ENCODE measurements at regions not wholly inside any gene's neighbourhood (a gene's known extent, or its start where the extent isn't known, plus 50 kb on each side); places are given as distances from the start of the nearest gene placed in this dataset.

GRCh38 chr12:24469089-24469488 lies 479.8 kb downstream of the BCAT1 start:
- TF ChIP-seq, protein P1, sequence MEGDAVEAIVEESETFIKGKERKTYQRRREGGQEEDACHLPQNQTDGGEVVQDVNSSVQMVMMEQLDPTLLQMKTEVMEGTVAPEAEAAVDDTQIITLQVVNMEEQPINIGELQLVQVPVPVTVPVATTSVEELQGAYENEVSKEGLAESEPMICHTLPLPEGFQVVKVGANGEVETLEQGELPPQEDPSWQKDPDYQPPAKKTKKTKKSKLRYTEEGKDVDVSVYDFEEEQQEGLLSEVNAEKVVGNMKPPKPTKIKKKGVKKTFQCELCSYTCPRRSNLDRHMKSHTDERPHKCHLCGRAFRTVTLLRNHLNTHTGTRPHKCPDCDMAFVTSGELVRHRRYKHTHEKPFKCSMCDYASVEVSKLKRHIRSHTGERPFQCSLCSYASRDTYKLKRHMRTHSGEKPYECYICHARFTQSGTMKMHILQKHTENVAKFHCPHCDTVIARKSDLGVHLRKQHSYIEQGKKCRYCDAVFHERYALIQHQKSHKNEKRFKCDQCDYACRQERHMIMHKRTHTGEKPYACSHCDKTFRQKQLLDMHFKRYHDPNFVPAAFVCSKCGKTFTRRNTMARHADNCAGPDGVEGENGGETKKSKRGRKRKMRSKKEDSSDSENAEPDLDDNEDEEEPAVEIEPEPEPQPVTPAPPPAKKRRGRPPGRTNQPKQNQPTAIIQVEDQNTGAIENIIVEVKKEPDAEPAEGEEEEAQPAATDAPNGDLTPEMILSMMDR (IDR thresholded peaks at IDR 0.05; ENCODE audit: insufficient read depth, low read length), result no peak
- no peak for TF ChIP-seq POLR2AphosphoS5 (IDR thresholded peaks at IDR 0.05; ENCODE audit: low read depth)
- no peak for TF ChIP-seq SPI1 (IDR thresholded peaks at IDR 0.05; ENCODE audit: borderline replicate concordance, low read depth)
- TF ChIP-seq REST (IDR thresholded peaks at IDR 0.05; ENCODE audit: insufficient replicate concordance, low read depth), result no peak
- no peak for TF ChIP-seq GABPA (IDR thresholded peaks at IDR 0.05; ENCODE audit: low read depth)
